ENCODE measurements at regions not wholly inside any gene's neighbourhood (a gene's known extent, or its start where the extent isn't known, plus 50 kb on each side); places are given as distances from the start of the nearest gene placed in this dataset.

DNA sequence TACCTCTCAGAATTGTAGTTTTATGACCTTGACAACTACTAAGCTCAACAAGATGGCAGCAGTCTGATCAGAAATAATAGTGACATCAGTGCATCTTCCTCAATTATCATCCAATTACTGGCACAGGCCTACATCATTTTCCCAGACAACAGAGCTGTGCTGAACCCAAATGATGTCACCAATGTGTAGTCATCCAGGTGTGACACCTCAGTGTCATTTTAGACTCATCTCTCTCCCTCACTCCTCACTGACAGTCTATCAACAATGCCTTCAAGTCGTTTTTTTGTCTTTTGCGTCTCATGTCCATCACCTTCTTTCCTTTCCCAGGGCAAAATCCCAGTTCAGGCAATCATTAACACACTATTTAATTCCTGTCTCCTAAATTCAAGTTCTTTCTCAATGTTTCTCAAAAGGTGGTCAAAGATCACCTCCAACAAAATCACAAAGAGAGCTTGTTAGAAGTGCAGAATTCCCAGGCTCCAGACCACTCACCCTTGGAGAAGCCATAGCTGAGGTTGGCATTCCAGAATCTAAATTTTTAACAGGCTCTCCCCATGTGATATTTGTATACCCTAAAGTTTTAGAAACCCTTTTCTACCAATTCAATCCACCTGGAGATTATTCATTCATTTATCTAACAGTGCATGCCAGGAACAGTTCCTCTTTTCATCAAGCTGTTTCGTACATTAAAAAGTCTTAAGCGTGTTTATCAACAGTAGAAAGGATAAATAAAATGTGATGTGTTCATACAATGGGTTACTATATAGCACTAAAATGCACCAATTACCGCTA, 125.3 kb upstream of the KLF7 start:
- Histone ChIP-seq H3K9ac (ENCODE audit: low read depth, low read length) (no peak overlapping the region), H3K4me3 (ENCODE audit: low read depth, low read length) (no peak overlapping the region), H3K9me3 (ENCODE audit: control insufficient read depth, insufficient read depth, low read length) (no peaks in the 10 kb centered on the region), H3K4me1 (ENCODE audit: control insufficient read depth, insufficient read depth, low read length) (peaks cover 16% of the 10 kb centered on the region), H3K36me3 (ENCODE audit: control insufficient read depth, insufficient read depth, low read length) (no peaks in the 10 kb centered on the region), H3K27me3 (ENCODE audit: control insufficient read depth, insufficient read depth, low read length) (no peaks in the 10 kb centered on the region; the same call in 1 of the 2 replicates), H3K27ac (ENCODE audit: low read depth, low read length) (no peak overlapping the region)

DNA sequence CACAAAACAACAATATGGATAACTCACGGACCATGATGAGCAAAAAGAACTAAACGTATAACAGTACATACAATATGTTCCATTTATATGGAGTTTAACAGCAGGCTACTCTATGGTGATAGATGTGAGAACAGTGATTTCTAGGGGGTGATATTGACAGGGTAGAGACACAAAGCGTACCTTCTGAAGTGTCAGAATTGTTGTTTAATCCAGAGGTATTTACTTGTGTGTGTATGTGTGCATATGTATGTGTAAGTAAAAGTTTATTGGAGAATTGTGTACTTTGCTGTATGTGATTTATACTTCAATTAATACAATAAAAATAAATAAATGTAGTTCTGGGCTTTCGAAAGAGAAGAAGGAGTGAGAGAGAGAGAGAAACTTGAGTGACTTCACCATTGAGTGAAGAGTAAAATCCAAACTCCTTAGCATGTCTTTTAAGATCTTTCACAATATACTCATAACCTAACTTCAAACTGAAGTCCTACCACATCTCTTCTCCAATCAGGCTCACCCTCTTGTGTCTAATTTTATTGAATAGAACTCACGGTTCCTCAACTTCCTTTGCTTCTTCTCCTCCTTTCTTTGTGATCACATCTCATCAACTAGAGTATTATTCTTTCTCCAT, 126.0 kb upstream of the KLF7 start:
- H3K27ac ChIP-seq (ENCODE audit: low read depth, low read length), result no peak overlapping the region
- H3K27me3 ChIP-seq (ENCODE audit: control insufficient read depth, insufficient read depth, low read length), result no peaks in the 10 kb centered on the region; the same call in 1 of the 2 replicates
- H3K9ac ChIP-seq (ENCODE audit: low read depth, low read length), result no peak overlapping the region
- H3K4me1 ChIP-seq (ENCODE audit: control insufficient read depth, insufficient read depth, low read length), result peaks cover 21% of the 10 kb centered on the region
- no peaks in the 10 kb centered on the region for H3K9me3 ChIP-seq (ENCODE audit: control insufficient read depth, insufficient read depth, low read length)
- no peak overlapping the region for H3K4me3 ChIP-seq (ENCODE audit: low read depth, low read length)
- H3K36me3 ChIP-seq (ENCODE audit: control insufficient read depth, insufficient read depth, low read length), result no peaks in the 10 kb centered on the region

DNA sequence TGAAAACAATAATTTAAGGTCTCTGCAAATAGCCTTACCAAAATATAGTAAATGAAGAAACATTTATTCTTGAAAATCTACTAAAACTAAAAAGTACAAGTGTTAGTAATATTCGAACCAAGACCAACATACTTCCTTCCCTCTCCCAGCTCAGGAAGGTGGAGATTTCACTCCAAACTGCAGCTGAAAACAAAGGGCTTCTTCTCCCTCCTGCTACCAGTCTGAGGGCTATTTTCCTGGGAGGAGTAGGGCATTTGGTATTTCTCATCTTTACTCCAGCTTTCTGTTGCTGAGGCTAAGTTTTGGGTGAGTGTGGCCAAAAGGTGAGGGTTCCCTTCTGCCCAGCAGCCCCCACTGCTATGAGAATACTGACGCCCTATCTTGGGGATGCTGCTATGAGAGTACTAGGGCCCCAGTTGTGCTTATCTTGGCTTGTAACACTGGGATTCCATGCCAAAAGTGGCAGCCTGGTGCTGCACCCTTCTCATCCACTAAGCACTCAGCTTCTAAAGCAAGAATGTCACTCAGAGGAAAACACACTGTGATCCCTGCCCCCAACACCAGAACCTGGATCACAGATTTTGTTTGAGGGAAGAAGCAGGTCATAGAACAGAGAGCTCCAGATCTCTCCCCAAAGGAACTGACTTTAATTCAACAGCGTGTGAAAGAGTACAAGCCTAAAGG, 130.7 kb upstream of the KLF7 start:
- no peak overlapping the region for H3K4me3 ChIP-seq (ENCODE audit: low read depth, low read length)
- H3K9me3 ChIP-seq (ENCODE audit: control insufficient read depth, insufficient read depth, low read length), result no peaks in the 10 kb centered on the region
- no peak overlapping the region for H3K9ac ChIP-seq (ENCODE audit: low read depth, low read length)
- peaks cover 21% of the 10 kb centered on the region for H3K4me1 ChIP-seq (ENCODE audit: control insufficient read depth, insufficient read depth, low read length)
- H3K36me3 ChIP-seq (ENCODE audit: control insufficient read depth, insufficient read depth, low read length), result no peaks in the 10 kb centered on the region
- H3K27me3 ChIP-seq (ENCODE audit: control insufficient read depth, insufficient read depth, low read length), result no peaks in the 10 kb centered on the region
- H3K27ac ChIP-seq (ENCODE audit: low read depth, low read length), result peak overlapping the region; percentile 5

DNA sequence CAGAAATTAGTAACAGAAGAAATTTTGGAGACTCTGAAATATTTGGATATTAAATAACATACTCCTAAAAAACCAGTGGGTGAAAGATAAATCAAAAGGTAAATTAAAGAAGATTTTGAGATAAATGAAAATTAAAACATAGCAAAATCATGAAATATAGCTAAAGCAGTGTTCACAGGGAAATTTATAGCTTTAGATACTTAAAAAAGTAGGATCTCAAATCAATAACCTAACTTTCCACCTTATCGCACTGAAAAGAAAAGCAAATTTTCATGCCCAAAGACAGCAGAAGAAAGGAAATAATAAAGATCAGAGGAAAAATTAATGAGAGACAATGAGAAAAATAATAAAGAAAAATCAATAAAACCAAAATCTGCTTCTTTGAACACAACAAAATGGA, 135.1 kb upstream of the KLF7 start:
- Histone ChIP-seq H3K9ac (ENCODE audit: low read depth, low read length) (no peak overlapping the region), H3K27me3 (ENCODE audit: control insufficient read depth, insufficient read depth, low read length) (no peaks in the 10 kb centered on the region), H3K4me3 (ENCODE audit: low read depth, low read length) (no peak overlapping the region), H3K27ac (ENCODE audit: low read depth, low read length) (no peak overlapping the region), H3K36me3 (ENCODE audit: control insufficient read depth, insufficient read depth, low read length) (no peaks in the 10 kb centered on the region), H3K9me3 (ENCODE audit: control insufficient read depth, insufficient read depth, low read length) (no peaks in the 10 kb centered on the region), H3K4me1 (ENCODE audit: control insufficient read depth, insufficient read depth, low read length) (peaks cover 21% of the 10 kb centered on the region)

DNA sequence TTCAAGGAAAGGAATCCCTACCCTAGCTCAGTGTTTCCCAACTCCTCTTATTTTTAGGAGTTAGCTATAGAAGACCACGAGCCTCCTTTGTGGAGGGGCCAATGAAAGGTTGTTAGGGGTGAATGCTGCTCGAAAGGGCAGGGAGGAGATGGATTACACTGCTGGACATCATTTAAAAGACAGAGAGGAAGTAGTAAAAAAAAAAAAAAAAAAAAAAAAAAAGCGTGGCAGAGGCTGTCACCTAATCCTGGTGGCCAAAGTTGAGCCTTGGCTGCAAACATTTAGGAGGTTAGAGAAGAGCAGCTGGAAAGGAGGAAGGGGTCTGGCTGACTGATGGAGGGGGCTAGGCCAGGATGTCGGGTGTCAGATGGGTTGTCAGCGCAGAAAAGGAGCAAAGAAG, 139.0 kb upstream of the KLF7 start:
- Histone ChIP-seq H3K27me3 (ENCODE audit: control insufficient read depth, insufficient read depth, low read length) (no peaks in the 10 kb centered on the region), H3K9ac (ENCODE audit: low read depth, low read length) (no peak overlapping the region), H3K36me3 (ENCODE audit: control insufficient read depth, insufficient read depth, low read length) (no peaks in the 10 kb centered on the region), H3K9me3 (ENCODE audit: control insufficient read depth, insufficient read depth, low read length) (no peaks in the 10 kb centered on the region), H3K4me3 (ENCODE audit: low read depth, low read length) (no peak overlapping the region), H3K4me1 (ENCODE audit: control insufficient read depth, insufficient read depth, low read length) (no peaks in the 10 kb centered on the region; the same call in 1 of the 2 replicates), H3K27ac (ENCODE audit: low read depth, low read length) (no peak overlapping the region)

DNA sequence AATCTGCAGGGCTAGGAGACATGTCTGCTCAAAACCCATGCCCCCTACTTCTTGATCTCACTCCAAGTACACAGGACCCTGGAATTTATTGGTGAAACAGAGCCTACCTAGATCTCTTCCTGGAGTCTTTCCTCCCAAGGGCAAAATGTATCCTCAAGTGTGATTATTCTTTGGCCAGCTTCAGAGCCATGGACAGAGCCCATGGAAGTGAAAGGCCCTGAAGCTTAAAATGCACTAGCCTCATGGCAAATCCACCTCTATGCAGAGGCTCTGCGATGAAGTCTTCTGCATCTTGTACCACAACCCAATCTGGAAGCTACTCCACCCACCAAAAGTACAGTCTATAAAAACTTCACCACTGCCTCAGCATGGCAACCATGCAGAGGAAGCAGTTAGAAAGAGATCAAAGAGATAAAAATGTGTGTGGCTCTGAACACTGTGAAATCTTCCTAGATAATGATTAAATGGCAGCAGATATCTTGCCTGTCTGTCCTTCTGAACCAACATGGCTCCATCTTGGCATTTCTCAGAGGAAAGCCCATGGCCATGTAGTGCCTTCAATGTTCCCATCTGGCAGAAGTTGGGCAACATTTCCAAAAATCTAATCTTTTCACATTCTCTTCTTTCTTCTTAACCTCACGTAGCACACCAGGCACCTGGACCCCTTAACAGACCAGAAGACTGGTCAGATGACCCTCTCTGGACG, 142.9 kb upstream of the KLF7 start:
- no peak overlapping the region for H3K27ac ChIP-seq (ENCODE audit: low read depth, low read length)
- H3K9me3 ChIP-seq (ENCODE audit: control insufficient read depth, insufficient read depth, low read length), result no peaks in the 10 kb centered on the region
- H3K36me3 ChIP-seq (ENCODE audit: control insufficient read depth, insufficient read depth, low read length), result no peaks in the 10 kb centered on the region
- H3K9ac ChIP-seq (ENCODE audit: low read depth, low read length), result no peak overlapping the region
- no peak overlapping the region for H3K4me3 ChIP-seq (ENCODE audit: low read depth, low read length)
- H3K27me3 ChIP-seq (ENCODE audit: control insufficient read depth, insufficient read depth, low read length), result no peaks in the 10 kb centered on the region
- H3K4me1 ChIP-seq (ENCODE audit: control insufficient read depth, insufficient read depth, low read length), result no peaks in the 10 kb centered on the region

DNA sequence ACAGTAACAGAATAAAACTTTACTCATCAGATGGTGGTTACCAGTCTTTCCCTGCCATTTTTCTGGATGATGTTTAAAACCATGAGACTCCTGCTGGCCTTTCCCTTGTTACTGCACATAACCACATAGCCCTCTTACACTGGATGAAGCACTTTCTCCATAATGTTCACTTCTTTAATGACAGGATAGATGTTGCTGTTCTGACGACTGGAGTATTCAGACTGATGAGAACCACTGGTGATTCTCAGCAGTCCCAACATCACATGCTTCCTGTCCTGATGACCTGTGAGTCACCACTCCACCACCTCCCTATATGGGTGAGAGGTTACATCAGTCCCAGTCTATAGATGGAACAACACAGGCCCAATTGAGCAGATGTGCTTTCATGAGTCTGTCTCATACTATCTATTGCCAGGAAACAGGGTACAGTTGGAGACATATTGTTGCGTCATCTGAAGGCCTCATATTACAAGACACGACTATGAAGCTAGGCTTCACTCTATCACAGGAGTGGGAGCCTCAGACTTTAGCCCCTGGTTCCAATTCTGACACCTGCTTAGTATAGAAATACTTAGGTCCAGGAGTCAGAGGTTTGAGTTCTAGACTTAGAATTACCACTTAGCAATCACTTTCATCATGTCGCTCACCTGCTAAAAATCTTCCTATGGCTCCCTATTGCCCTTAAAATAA, 145.7 kb upstream of the KLF7 start:
- Histone ChIP-seq H3K4me3 (ENCODE audit: low read depth, low read length) (no peak overlapping the region), H3K9me3 (ENCODE audit: control insufficient read depth, insufficient read depth, low read length) (no peaks in the 10 kb centered on the region), H3K27me3 (ENCODE audit: control insufficient read depth, insufficient read depth, low read length) (no peaks in the 10 kb centered on the region), H3K27ac (ENCODE audit: low read depth, low read length) (no peak overlapping the region), H3K4me1 (ENCODE audit: control insufficient read depth, insufficient read depth, low read length) (peaks cover 8% of the 10 kb centered on the region; the same call in 1 of the 2 replicates), H3K9ac (ENCODE audit: low read depth, low read length) (no peak overlapping the region), H3K36me3 (ENCODE audit: control insufficient read depth, insufficient read depth, low read length) (no peaks in the 10 kb centered on the region)

DNA sequence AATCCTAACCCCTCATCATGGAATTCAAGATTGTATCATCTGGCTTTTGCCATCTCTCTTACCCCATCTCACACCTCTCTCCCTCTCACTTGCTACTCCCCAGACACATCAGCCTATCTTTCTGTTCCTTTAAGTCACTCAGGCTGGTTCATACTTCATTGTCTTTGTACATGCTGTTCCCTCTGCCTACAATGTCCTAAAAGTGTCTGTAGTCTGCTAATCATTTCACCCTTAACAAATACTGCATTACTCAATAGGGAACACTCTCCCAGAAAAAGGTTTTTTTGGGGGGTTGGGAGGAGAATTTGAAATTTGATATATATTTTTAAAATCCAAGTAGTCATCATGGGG, 146.2 kb upstream of the KLF7 start:
- no peaks in the 10 kb centered on the region for H3K9me3 ChIP-seq (ENCODE audit: control insufficient read depth, insufficient read depth, low read length)
- H3K27ac ChIP-seq (ENCODE audit: low read depth, low read length), result no peak overlapping the region
- peaks cover 8% of the 10 kb centered on the region; the same call in 1 of the 2 replicates for H3K4me1 ChIP-seq (ENCODE audit: control insufficient read depth, insufficient read depth, low read length)
- H3K4me3 ChIP-seq (ENCODE audit: low read depth, low read length), result no peak overlapping the region
- no peaks in the 10 kb centered on the region for H3K27me3 ChIP-seq (ENCODE audit: control insufficient read depth, insufficient read depth, low read length)
- H3K36me3 ChIP-seq (ENCODE audit: control insufficient read depth, insufficient read depth, low read length), result no peaks in the 10 kb centered on the region
- no peak overlapping the region for H3K9ac ChIP-seq (ENCODE audit: low read depth, low read length)

DNA sequence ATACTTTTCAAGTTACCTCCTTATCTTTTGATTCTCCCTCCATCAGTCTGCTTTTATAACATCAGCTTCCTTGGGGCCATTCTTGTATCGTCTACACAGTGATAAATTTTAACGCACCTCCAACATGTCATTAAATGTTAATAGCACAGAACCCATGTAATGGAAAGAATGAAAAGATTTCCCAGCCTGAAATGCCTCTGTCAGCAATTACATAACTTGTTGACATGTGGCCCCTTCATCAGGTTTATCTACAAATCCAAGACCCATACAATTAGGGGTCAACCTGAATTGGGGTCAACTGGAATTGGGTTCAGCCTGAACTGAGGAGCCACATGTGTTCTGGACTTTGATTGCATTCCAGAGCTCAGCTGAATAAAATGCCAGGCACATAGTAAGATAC, 148.2 kb upstream of the KLF7 start:
- H3K9me3 ChIP-seq (ENCODE audit: control insufficient read depth, insufficient read depth, low read length), result no peaks in the 10 kb centered on the region
- H3K27ac ChIP-seq (ENCODE audit: low read depth, low read length), result no peak overlapping the region
- no peaks in the 10 kb centered on the region for H3K36me3 ChIP-seq (ENCODE audit: control insufficient read depth, insufficient read depth, low read length)
- no peaks in the 10 kb centered on the region for H3K27me3 ChIP-seq (ENCODE audit: control insufficient read depth, insufficient read depth, low read length)
- peaks cover 8% of the 10 kb centered on the region; the same call in 1 of the 2 replicates for H3K4me1 ChIP-seq (ENCODE audit: control insufficient read depth, insufficient read depth, low read length)
- no peak overlapping the region for H3K4me3 ChIP-seq (ENCODE audit: low read depth, low read length)
- no peak overlapping the region for H3K9ac ChIP-seq (ENCODE audit: low read depth, low read length)

DNA sequence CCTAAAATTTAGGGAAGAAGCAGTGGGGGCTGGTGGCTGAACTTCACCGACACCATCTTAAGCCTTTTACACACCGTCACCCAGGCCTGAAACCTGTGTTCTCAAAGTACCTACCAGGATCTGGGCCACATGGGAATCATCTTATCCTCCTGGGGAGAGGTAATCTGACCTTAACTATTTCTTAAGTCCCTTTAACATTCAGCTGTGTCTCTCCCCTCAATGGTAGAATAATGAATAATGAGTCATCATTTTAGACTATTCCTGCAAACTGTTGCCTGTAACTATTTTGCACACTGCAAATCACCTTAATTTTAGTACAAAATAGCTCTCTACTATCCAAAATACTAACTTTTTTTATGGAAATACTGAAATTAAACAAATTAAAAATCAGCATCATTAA, 149.4 kb upstream of the KLF7 start:
- Histone ChIP-seq H3K9ac (ENCODE audit: low read depth, low read length) (no peak overlapping the region), H3K36me3 (ENCODE audit: control insufficient read depth, insufficient read depth, low read length) (no peaks in the 10 kb centered on the region), H3K27me3 (ENCODE audit: control insufficient read depth, insufficient read depth, low read length) (no peaks in the 10 kb centered on the region), H3K4me1 (ENCODE audit: control insufficient read depth, insufficient read depth, low read length) (peaks cover 8% of the 10 kb centered on the region; the same call in 1 of the 2 replicates), H3K4me3 (ENCODE audit: low read depth, low read length) (no peak overlapping the region), H3K27ac (ENCODE audit: low read depth, low read length) (no peak overlapping the region), H3K9me3 (ENCODE audit: control insufficient read depth, insufficient read depth, low read length) (no peaks in the 10 kb centered on the region)

Measured in HUES48 (cell line).